H1 (cell line): ENCODE measurements at regions not wholly inside any gene's neighbourhood (a gene's known extent, or its start where the extent isn't known, plus 50 kb on each side); places are given as distances from the start of the nearest gene placed in this dataset.

Experiments used
- CTCF ChIA-PET: fragments of 300-600 bp; sonication (Branson Sonifier 250); formaldehyde crosslinking; loops from one replicate; lab custom pipeline; 2021; ENCODE audit not compliant: partially characterized antibody; lab: Charles Lee
- POLR2A ChIA-PET: fragments of 300-600 bp; sonication (Branson Sonifier 250); formaldehyde crosslinking; loops from one replicate; lab custom pipeline; 2021; ENCODE audit warnings: inconsistent platforms; ENCODE audit not compliant: partially characterized antibody; lab: Charles Lee
- DNase-seq, 2 experiments: peaks; one replicate each; pipeline versions ENCODE4 v3.0.0 to v3.0.0-alpha.2; 2010 to 2022; ENCODE audit warnings: low spot score in 2 of 2, low read depth in 1 of 2, mixed read lengths in 1 of 2
- FAIRE-seq: peaks from 2 replicates; lab custom pipeline; 2011; peaks lifted over from hg19 to GRCh38; lab: Jason Lieb, UNC
- H2AFZ ChIP-seq: 2 replicates; pipeline ENCODE4 v1.8.1; 2012; ENCODE audit warnings: low read length, inconsistent platforms
- H2AK5ac ChIP-seq: 2 replicates; pipeline ENCODE4 v1.6.1; 2013; ENCODE audit warnings: low read depth, low read length
- H2BK120ac ChIP-seq: replicated peaks from 2 replicates; pipeline ENCODE3; 2013; ENCODE audit warnings: low read depth, low read length, inconsistent platforms
- H2BK12ac ChIP-seq: 2 replicates; pipeline ENCODE4 v1.6.1; 2013; ENCODE audit warnings: low read depth, low read length
- H2BK15ac ChIP-seq: 2 replicates; pipeline ENCODE4 v1.6.1; 2013; ENCODE audit warnings: low read length
- H2BK20ac ChIP-seq: 2 replicates; pipeline ENCODE4 v1.6.1; 2013; ENCODE audit warnings: low read length
- H2BK5ac ChIP-seq: 2 replicates; pipeline ENCODE4 v1.6.1; 2013; ENCODE audit warnings: low read depth, low read length
- H3K14ac ChIP-seq: 2 replicates; pipeline ENCODE4 v1.6.1; 2013; ENCODE audit warnings: inconsistent platforms; ENCODE audit not compliant: insufficient read length
- H3K18ac ChIP-seq: 2 replicates; pipeline ENCODE4 v1.6.1; 2013; ENCODE audit warnings: low read length; ENCODE audit errors: extremely low read depth
- H3K23ac ChIP-seq: 2 replicates; pipeline ENCODE4 v1.6.1; 2013; ENCODE audit warnings: inconsistent platforms; ENCODE audit not compliant: insufficient read length
- H3K23me2 ChIP-seq: 2 replicates; pipeline ENCODE4 v1.6.1; 2013; ENCODE audit warnings: low read depth, low read length
- H3K27ac ChIP-seq: 2 replicates; pipeline ENCODE4 v1.6.1; 2011; ENCODE audit warnings: low read depth, low read length, inconsistent platforms
- H3K27me3 ChIP-seq, 4 experiments: replicated peaks in 1 of 4; 1 replicate in 1 of 4; 2 replicates in 3 of 4; pipeline versions ENCODE4 v1.6.1 to v1.8.1; 2011 to 2013; ENCODE audit warnings: low read length in 3 of 4, mild to moderate bottlenecking in 3 of 4, inconsistent platforms in 2 of 4, mixed read lengths in 2 of 4, moderate library complexity in 1 of 4; ENCODE audit not compliant: control insufficient read depth in 3 of 4, insufficient read depth in 3 of 4; ENCODE audit errors: extremely low read depth in 1 of 4
- H3K36me3 ChIP-seq, 4 experiments: 2 replicates each; pipeline versions ENCODE4 v1.6.1 to v1.8.1; 2011 to 2013; ENCODE audit warnings: mild to moderate bottlenecking in 4 of 4, low read length in 3 of 4, moderate library complexity in 2 of 4, control low read depth in 1 of 4, inconsistent platforms in 1 of 4; ENCODE audit not compliant: insufficient read depth in 4 of 4, control insufficient read depth in 2 of 4
- H3K4ac ChIP-seq: replicated peaks from 2 replicates; pipeline ENCODE3; 2013; ENCODE audit warnings: low read length, low read depth, mixed read lengths, inconsistent platforms; ENCODE audit not compliant: insufficient read length
- H3K4me1 ChIP-seq, 4 experiments: replicated peaks in 1 of 4; 1 replicate in 1 of 4; 2 replicates in 3 of 4; pipeline versions ENCODE4 v1.6.1 to v1.8.1; 2011 to 2013; ENCODE audit warnings: low read length in 3 of 4, inconsistent platforms in 2 of 4, mixed read lengths in 1 of 4; ENCODE audit not compliant: insufficient read depth in 4 of 4, control insufficient read depth in 3 of 4
- H3K4me2 ChIP-seq, 2 experiments: 2 replicates each; pipeline versions ENCODE4 v1.6.1 to v1.8.1; 2011 to 2013; ENCODE audit warnings: low read depth in 2 of 2, low read length in 2 of 2, control low read depth in 1 of 2, inconsistent platforms in 1 of 2, mild to moderate bottlenecking in 1 of 2; ENCODE audit not compliant: insufficient read depth in 1 of 2
- H3K4me3 ChIP-seq, 4 experiments: fragments of 200-600, 300-600 bp in 1 of 4; sonication (generic), shearing (Covaris generic), sonication (Bioruptor Twin) in 1 of 4; 2 replicates each; pipeline versions ENCODE4 v1.5.1 to v1.8.1; 2011 to 2016; ENCODE audit warnings: low read length in 4 of 4, low read depth in 3 of 4, control low read depth in 2 of 4, inconsistent platforms in 2 of 4, mild to moderate bottlenecking in 2 of 4, mixed read lengths in 1 of 4, moderate library complexity in 1 of 4; ENCODE audit not compliant: insufficient read depth in 2 of 4; ENCODE audit errors: extremely low read depth in 1 of 4
- H3K56ac ChIP-seq: replicated peaks from 2 replicates; pipeline ENCODE3; 2013; ENCODE audit warnings: low read depth, mild to moderate bottlenecking, mixed read lengths, low read length, inconsistent platforms; ENCODE audit not compliant: insufficient read length
- H3K79me1 ChIP-seq: 2 replicates; pipeline ENCODE4 v1.6.1; 2013; ENCODE audit warnings: low read depth, low read length, control low read depth
- H3K79me2 ChIP-seq, 2 experiments: 2 replicates each; pipeline versions ENCODE4 v1.6.1 to v1.8.1; 2012 to 2013; ENCODE audit warnings: low read length in 2 of 2, mild to moderate bottlenecking in 2 of 2, inconsistent platforms in 1 of 2; ENCODE audit not compliant: insufficient read depth in 2 of 2, control insufficient read depth in 1 of 2
- H3K9ac ChIP-seq, 4 experiments: replicated peaks in 1 of 4; 1 replicate in 1 of 4; 2 replicates in 3 of 4; pipeline versions ENCODE4 v1.6.1 to v1.8.1; 2011 to 2013; ENCODE audit warnings: low read depth in 3 of 4, low read length in 3 of 4, control low read depth in 2 of 4, mild to moderate bottlenecking in 2 of 4, moderate library complexity in 2 of 4, inconsistent platforms in 1 of 4; ENCODE audit errors: extremely low read depth in 1 of 4
- H3K9me3 ChIP-seq, 2 experiments: 2 replicates each; pipeline versions ENCODE4 v1.6.1 to v1.8.1; 2012 to 2013; ENCODE audit warnings: mild to moderate bottlenecking in 2 of 2, moderate library complexity in 2 of 2, control low read depth in 1 of 2, inconsistent platforms in 1 of 2, low read depth in 1 of 2, low read length in 1 of 2, mixed read lengths in 1 of 2; ENCODE audit not compliant: insufficient read depth in 2 of 2
- H4K20me1 ChIP-seq, 2 experiments: replicated peaks in 1 of 2; 2 replicates each; pipeline versions ENCODE3 to v1.8.1; 2011 to 2013; ENCODE audit warnings: inconsistent platforms in 2 of 2, low read length in 2 of 2, mild to moderate bottlenecking in 1 of 2; ENCODE audit not compliant: insufficient read depth in 2 of 2, control insufficient read depth in 1 of 2
- H4K5ac ChIP-seq: 2 replicates; pipeline ENCODE4 v1.6.1; 2013; ENCODE audit warnings: low read length, low read depth, mixed read lengths, inconsistent platforms; ENCODE audit not compliant: insufficient read length
- H4K8ac ChIP-seq: 2 replicates; pipeline ENCODE4 v1.8.0; 2013; ENCODE audit warnings: mild to moderate bottlenecking, moderate library complexity, low read length, inconsistent platforms; ENCODE audit not compliant: insufficient read depth; ENCODE audit errors: extremely low read depth
- H4K91ac ChIP-seq: replicated peaks from 2 replicates; pipeline ENCODE3; 2013; ENCODE audit warnings: low read length, mixed read lengths, inconsistent platforms; ENCODE audit not compliant: insufficient read length
- EZH2 ChIP-seq: fragments of 200-600 bp; sonication (generic); IDR thresholded peaks from 2 replicates; pipeline ENCODE4 v1.7.1; 2012; ENCODE audit warnings: low read depth, mild to moderate bottlenecking, moderate library complexity, low read length, inconsistent platforms; ENCODE audit not compliant: severe bottlenecking
- FOSL1 ChIP-seq: IDR thresholded peaks from 2 replicates; pipeline ENCODE4 v1.6.1; 2011; ENCODE audit warnings: mild to moderate bottlenecking, low read depth, low read length, moderate library complexity; ENCODE audit not compliant: insufficient read depth
- HDAC2 ChIP-seq, 2 experiments: fragments of 300-600 bp in 1 of 2; sonication (generic) in 1 of 2; IDR thresholded peaks; 2 replicates each; pipeline ENCODE4 v1.6.1; 2011 to 2012; ENCODE audit warnings: low read depth in 2 of 2, low read length in 2 of 2, mild to moderate bottlenecking in 2 of 2, moderate library complexity in 2 of 2, borderline replicate concordance in 1 of 2, inconsistent platforms in 1 of 2
- SP1 ChIP-seq: IDR thresholded peaks from 2 replicates; pipeline ENCODE4 v1.6.1; 2011; ENCODE audit warnings: low read depth, low read length
- SUZ12 ChIP-seq: fragments of 200-600 bp; sonication (generic); IDR thresholded peaks from 2 replicates; pipeline ENCODE4 v1.6.1; 2012; ENCODE audit warnings: mild to moderate bottlenecking, inconsistent platforms, low read length, moderate library complexity, mixed read lengths
- WGBS, 2 experiments: shearing (Covaris generic) in 1 of 2; methylation state at CpG; one replicate each; pipeline versions ENCODE4 v1.1.6 to v1.1.7; 2013 to 2015; ENCODE audit warnings: low lambda C conversion rate in 2 of 2, mixed read lengths in 2 of 2, inconsistent platforms in 1 of 2, low coverage in 1 of 2, missing lambda C conversion rate in 1 of 2; ENCODE audit not compliant: insufficient replicate concordance in 2 of 2, insufficient coverage in 1 of 2, insufficient read length in 1 of 2; ENCODE audit errors: extremely low coverage in 1 of 2, missing lambda C conversion rate in 1 of 2; 5-methylcytosine and 5-hydroxymethylcytosine counted together

DNA sequence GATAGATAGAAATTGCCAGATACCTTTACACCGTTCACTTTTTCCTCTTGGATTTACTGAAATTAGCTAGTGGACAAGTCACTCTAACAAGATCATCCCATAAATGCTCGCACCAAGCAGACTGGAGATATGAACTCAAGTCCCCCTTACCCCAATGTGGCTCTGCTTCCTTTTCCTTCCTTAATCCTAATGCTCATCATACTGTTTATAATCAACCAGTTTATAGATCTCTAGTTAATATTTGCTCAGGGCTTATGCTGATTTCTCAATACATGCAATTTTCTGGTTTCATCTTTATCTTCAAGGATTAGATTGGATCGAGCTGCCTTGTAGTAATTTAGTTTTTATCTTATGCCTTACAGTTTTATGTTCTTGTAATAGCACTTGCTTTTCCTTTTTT is 318.3 kb upstream of the KLHL29 start:
- FAIRE-seq, result no peak
- TF ChIP-seq EZH2 (no peak), FOSL1 (no peak), HDAC2 (IDR thresholded peaks at IDR 0.05; ENCODE audit: borderline replicate concordance in 1 of 2, low read depth in 2 of 2, low read length in 2 of 2) (no peak), SUZ12 (no peak), SP1 (no peak)

More for the DNA sequence above, 318.3 kb upstream of the KLHL29 start:
- H4K20me1 ChIP-seq, result no peaks in the 10 kb centered on the region
- no peaks in the 10 kb centered on the region for H3K79me2 ChIP-seq
- no peaks in the 10 kb centered on the region for H3K36me3 ChIP-seq
- H2BK120ac ChIP-seq, result no peak overlapping the region
- no peak overlapping the region for H2BK5ac ChIP-seq
- no peak overlapping the region for H3K4me2 ChIP-seq
- no peaks in the 10 kb centered on the region for H3K9me3 ChIP-seq
- ChIA-PET POLR2A (no interaction called here), CTCF (interaction anchor here (1.2 to 1.5 kb wide), 2 partner anchors 11 to 32 kb away, joined by 3 read pairs; no protein-coding TSS in a partner anchor)
- no peak overlapping the region for H2BK15ac ChIP-seq
- no peak overlapping the region for H4K5ac ChIP-seq
- H2BK20ac ChIP-seq, result no peak overlapping the region
- no peak overlapping the region for H3K9ac ChIP-seq
- no peaks in the 10 kb centered on the region for H3K79me1 ChIP-seq
- no peak overlapping the region for H4K8ac ChIP-seq
- WGBS, 2 experiments, result 91% methylated on average over 3 of the region's 3 CpGs; no CpG with 5 or more reads in 1 of the 2 experiments
- no peaks in the 10 kb centered on the region for H3K27me3 ChIP-seq
- H3K23ac ChIP-seq, result no peak overlapping the region
- H3K27ac ChIP-seq, result no peak overlapping the region
- H3K4me3 ChIP-seq, result no peak overlapping the region
- H3K4ac ChIP-seq, result no peak overlapping the region
- H4K91ac ChIP-seq, result no peak overlapping the region
- no peak overlapping the region for H2AK5ac ChIP-seq
- no peaks in the 10 kb centered on the region; the same call in 1 of the 2 replicates for H3K23me2 ChIP-seq
- H2AFZ ChIP-seq, result no peak overlapping the region
- no peak for DNase-seq
- no peak overlapping the region for H2BK12ac ChIP-seq
- no peak overlapping the region for H3K18ac ChIP-seq
- H3K4me1 ChIP-seq, result 0 out of 7 replicates have a peak, but pooled peaks cover 0 to 2% (median 0%) of the 10 kb centered on the region in 4 experiments
- no peak overlapping the region for H3K14ac ChIP-seq
- no peak overlapping the region for H3K56ac ChIP-seq
